ENCODE measurements at regions not wholly inside any gene's neighbourhood (a gene's known extent, or its start where the extent isn't known, plus 50 kb on each side); places are given as distances from the start of the nearest gene placed in this dataset.

DNA sequence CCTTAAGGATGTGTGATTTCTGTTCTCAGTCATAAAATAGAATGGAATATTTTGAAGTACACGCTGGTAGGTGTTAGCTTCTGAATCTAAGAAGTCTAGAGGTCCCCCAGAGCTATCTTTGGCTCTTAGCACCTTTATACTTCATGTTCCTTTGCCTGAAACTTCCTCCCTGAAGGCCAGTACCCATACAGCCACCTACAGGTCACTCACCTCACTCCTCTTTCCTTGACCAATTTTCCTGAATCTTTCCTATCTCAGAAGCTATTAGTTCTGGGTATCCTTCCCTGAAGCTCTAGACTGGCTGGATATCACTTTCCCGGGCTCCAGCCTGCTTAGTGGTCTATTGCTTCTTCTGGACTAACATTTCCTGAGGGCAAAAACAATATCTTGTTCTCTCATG lies 93.4 kb upstream of the EDNRB start:
- in situ Hi-C loops (cut with HindIII; ENCODE audit: low sequenced_read_pairs), result no loop called here
- no peak overlapping the region for H3K4me3 ChIP-seq (ENCODE audit: low read depth, low read length)
- no peak for TF ChIP-seq CTCF (IDR thresholded peaks at IDR 0.05; ENCODE audit: low read depth, low read length)
- DNase-seq (ENCODE audit: low read depth, low spot score), result no peak

DNA sequence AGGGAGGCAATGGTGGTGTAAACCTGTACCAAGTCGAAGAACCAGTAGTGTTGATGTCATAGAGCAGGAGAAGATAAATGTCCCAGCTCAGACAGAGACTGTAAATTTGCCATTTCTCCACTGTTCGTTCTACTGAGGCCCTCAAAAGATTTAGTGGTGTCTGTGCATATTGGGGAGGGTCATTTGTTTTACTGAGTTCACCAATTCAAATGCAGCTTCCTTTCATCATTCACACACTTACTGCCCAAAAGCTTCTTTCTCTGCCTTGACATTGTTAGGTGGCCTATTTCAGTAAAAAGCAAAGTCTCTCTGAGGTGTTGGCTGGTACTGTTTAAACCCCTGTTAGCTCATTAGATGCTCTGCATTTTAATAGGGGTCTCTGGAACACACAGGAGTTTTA lies 86.2 kb upstream of the EDNRB start:
- in situ Hi-C loops (cut with HindIII; ENCODE audit: low sequenced_read_pairs), result no loop called here
- no peak overlapping the region for H3K4me3 ChIP-seq (ENCODE audit: low read depth, low read length)
- TF ChIP-seq CTCF (IDR thresholded peaks at IDR 0.05; ENCODE audit: low read depth, low read length), result no peak
- DNase-seq (ENCODE audit: low read depth, low spot score), result no peak

- in situ Hi-C loops (cut with HindIII; ENCODE audit: low sequenced_read_pairs), result no loop called here
- no peak for TF ChIP-seq CTCF (IDR thresholded peaks at IDR 0.05; ENCODE audit: low read depth, low read length)
- no peak for DNase-seq (ENCODE audit: low read depth, low spot score)
- no peak overlapping the region for H3K4me3 ChIP-seq (ENCODE audit: low read depth, low read length)
Measured at GRCh38 chr13:77999746-78000145, 81.1 kb upstream of the EDNRB start.

GRCh38 chr13:77994166-77994565 lies 75.5 kb upstream of the EDNRB start:
- no peak for DNase-seq (ENCODE audit: low read depth, low spot score)
- in situ Hi-C loops (cut with HindIII; ENCODE audit: low sequenced_read_pairs), result no loop called here
- TF ChIP-seq CTCF (IDR thresholded peaks at IDR 0.05; ENCODE audit: low read depth, low read length), result no peak
- no peak overlapping the region for H3K4me3 ChIP-seq (ENCODE audit: low read depth, low read length)

- no peak for TF ChIP-seq CTCF (IDR thresholded peaks at IDR 0.05; ENCODE audit: low read depth, low read length)
- in situ Hi-C loops (cut with HindIII; ENCODE audit: low sequenced_read_pairs), result no loop called here
- H3K4me3 ChIP-seq (ENCODE audit: low read depth, low read length), result no peak overlapping the region
- no peak for DNase-seq (ENCODE audit: low read depth, low spot score)
Measured at GRCh38 chr13:77991003-77991402, 72.4 kb upstream of the EDNRB start.

DNA sequence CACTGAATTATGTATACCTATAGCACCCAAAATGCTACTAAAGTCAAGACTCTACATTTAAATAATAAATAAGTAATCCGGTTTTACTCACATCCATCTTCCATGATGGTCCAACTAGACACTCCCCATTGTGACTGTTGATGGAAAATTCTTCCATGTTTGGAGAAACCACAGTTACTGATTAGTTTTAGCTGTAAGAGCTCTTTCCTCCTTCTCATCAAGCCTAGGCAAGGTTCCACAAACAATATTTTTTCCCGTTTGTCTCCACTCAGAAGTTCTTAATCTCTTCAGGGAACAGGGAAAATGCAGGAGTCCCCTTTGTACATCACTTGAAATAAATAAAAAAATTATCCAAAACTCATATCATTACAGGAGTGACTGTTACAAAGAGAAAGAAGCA lies 70.7 kb upstream of the EDNRB start:
- in situ Hi-C loops (cut with HindIII; ENCODE audit: low sequenced_read_pairs), result no loop called here
- TF ChIP-seq CTCF (IDR thresholded peaks at IDR 0.05; ENCODE audit: low read depth, low read length), result no peak
- DNase-seq (ENCODE audit: low read depth, low spot score), result no peak

GRCh38 chr13:77988355-77988754 lies 69.7 kb upstream of the EDNRB start:
- TF ChIP-seq CTCF (IDR thresholded peaks at IDR 0.05; ENCODE audit: low read depth, low read length), result no peak
- in situ Hi-C loops (cut with HindIII; ENCODE audit: low sequenced_read_pairs), result no loop called here
- no peak for DNase-seq (ENCODE audit: low read depth, low spot score)
- no peak overlapping the region for H3K4me3 ChIP-seq (ENCODE audit: low read depth, low read length)

More for the DNA sequence above, 70.7 kb upstream of the EDNRB start:
- H3K4me3 ChIP-seq (ENCODE audit: low read depth, low read length), result no peak overlapping the region

All from astrocyte of the spinal cord (primary cell).